Kidney capillary endothelial cell (primary cell): ENCODE measurements at regions not wholly inside any gene's neighbourhood (a gene's known extent, or its start where the extent isn't known, plus 50 kb on each side); places are given as distances from the start of the nearest gene placed in this dataset.
"Not testable (repeated sequence)": the region's sequence is repeated elsewhere in the genome, so short reads cannot be mapped to it uniquely, and the experiment has no call there.

Experiments used
- DNase-seq: peaks from one replicate; pipeline ENCODE4 v3.0.0-alpha.2; 2018; ENCODE audit warnings: low spot score

- no peak for DNase-seq
These were observed 1176.8 kb downstream of the FAM133A start for GRCh38 chrX:94850811-94851210.

- DNase-seq, result no peak
These were observed 1180.2 kb downstream of the FAM133A start for GRCh38 chrX:94854251-94854650.

DNA sequence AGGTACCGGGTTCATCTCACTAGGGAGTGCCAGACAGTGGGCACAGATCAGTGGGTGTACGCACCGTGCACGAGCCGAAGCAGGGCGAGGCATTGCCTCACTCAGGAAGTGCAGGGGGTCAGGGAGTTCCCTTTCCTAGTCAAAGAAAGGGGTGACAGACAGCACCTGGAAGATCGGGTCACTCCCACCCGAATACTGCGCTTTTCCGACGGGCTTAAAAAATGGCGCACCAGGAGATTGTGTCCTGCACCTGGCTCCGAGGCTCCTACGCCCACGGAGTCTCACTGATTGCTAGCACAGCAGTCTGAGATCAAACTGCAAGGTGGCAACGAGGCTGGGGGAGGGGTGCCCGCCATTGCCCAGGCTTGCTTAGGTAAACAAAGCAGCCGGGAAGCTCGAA, 1188.5 kb downstream of the FAM133A start:
- DNase-seq, result not testable (repeated sequence)

DNA sequence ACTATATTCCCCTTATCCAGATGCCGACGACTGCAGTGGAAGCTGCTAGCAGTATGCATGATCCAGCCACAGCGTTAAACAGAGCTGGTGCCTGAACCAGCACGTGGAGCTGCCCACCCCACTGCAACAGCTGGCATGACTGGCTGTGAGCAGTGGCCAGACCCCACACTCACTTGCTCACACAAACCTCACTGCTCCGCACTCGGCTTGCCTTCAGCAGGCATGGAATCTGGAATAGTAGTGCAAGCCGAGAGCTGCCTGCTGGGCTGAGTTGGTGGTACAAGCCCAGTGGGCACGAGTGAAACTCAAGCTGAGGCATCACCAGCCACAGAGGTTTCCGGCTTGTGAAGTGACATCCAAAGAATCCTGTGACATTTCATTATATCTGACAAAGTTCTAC, 1197.6 kb downstream of the FAM133A start:
- no peak for DNase-seq

DNA sequence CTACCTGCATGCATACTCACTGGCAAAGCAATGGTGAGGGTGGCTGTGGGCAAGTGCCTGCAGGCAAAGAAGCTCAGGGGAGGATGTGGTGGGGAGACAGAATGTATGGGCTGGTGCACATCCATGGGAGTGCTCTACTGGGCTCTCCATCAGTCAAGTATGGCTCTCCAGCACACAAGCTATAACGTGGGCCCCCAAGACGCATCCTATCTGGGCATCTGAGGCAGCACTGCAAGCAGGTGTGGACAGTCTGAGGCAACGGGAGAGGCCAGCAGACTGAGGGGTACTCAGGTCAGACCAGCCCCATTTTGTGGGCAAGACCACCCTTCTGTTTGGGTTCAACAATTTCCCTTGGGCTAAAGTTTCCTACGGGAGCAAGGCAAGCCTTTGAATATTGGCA, 1227.8 kb downstream of the FAM133A start:
- no peak for DNase-seq

GRCh38 chrX:94908171-94908570, 1234.2 kb downstream of the FAM133A start:
- no peak for DNase-seq

- no peak for DNase-seq
These were observed 1234.6 kb downstream of the FAM133A start for GRCh38 chrX:94908648-94909047.

DNA sequence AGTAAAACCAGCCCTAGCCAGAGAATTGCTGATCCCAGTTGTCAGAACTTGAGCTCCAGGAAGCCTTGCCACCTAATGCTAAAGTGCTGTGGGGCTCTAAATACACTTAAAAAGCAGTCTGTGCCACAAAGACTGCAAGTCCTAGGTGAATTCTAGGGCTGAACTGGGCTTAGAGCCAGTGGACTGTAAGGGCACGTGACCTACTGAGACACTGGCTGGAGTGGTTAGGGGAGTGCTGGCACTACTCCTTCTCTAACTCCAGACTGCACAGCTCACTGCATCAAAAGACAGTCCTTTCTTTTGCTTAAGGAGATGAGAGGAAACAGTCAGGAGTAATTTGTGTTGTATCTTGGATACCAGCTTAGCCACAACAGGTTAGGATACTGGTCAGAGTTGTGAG, 1240.2 kb downstream of the FAM133A start:
- no peak for DNase-seq

DNA sequence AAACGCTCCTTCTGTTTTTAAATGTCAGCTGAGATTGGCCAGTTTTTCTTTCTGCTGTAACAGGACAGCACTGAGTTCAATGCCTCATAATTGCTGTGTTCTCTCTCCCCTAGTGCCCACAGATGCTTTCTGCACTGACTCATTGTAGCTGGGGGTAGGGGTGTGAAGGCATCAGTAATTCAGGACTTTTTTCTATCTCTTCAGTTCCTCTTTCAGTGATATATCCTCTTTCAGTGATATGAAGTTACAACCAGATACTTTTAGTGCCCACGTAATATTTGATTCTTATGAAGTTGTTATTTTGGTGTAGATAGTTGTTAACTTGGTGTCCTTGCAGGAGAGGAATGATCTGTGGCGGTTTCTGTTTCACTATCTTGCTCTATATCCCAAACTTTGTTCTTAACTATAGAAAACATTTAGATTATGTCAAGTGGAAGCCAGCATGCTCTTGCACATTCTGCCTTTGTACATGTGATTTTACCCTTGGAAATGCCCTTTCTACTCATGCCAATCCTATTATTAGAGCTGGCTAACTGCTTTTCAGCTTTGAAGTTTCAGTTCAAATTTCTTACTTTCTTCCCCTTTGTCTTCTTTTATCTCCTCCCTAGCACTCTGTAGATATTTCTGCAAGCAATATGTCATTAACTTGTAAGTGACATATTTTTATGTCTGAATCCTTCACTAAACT, 1258.4 kb downstream of the FAM133A start:
- DNase-seq, result no peak

DNA sequence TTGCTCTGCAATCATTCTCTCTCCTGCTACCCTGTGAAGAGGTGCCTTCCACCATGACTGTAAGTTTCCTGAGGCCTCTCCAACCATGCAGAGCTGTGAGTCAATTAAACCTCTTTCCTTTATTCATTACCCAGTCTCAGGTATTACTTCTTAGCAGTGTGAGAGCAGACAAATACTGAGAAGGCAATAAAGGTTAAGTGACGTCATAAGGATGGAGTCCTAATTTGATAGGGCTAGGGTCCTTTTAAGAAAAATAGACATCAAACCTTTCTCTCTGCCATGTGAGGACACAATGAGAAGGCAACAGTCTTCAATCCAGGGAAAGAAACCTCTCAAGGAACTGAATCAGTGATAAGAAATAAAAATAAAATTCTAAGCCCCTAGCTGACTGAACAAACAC, 1262.7 kb downstream of the FAM133A start:
- DNase-seq, result no peak

GRCh38 chrX:94937491-94937890, 1263.5 kb downstream of the FAM133A start:
- no peak for DNase-seq

GRCh38 chrX:94942603-94943002, 1268.6 kb downstream of the FAM133A start:
- no peak for DNase-seq

GRCh38 chrX:94946137-94946536, 1272.1 kb downstream of the FAM133A start:
- not testable (repeated sequence) for DNase-seq

DNA sequence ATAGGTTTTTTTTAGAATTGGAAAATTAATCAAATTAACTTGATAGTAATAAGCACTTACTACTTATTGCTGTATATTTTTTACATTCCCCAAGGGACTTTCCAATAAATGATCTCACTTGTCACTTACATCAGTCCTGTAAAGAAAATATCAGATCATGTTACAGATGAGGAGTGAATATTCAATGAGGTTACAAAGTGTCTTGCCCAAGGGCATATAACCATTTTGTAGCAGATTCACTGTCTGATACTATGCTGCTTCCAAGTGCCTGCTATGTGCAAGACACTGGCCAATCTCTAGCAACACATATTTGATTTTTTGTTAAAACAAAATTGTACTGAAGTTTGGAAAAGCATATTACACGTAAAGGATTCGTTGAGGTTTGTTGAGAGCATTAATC, 1287.7 kb downstream of the FAM133A start:
- no peak for DNase-seq

DNA sequence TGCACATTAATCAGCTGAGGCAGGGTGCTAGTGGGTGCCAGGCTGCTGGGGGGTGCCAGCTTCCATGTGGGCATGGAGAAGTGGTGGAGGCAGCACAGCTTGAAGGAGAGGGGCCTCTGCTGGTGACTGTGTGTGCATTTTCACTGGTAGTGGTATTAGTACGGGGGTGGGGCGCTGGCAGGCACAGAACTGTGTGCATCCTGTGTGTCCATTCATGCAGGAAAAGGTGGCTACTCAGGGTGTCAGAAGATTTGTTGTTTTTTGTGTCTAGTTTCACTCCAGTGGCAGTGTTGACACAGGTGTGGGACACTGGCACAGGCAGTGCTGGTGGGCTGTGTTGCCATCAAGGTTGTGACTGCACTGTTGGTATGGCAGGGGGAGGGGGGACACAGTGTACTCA, 1303.6 kb downstream of the FAM133A start:
- DNase-seq, result no peak

- DNase-seq, result no peak
These were observed 1304.0 kb downstream of the FAM133A start for GRCh38 chrX:94977986-94978385.
